PC-9 (cell line): ENCODE measurements at regions not wholly inside any gene's neighbourhood (a gene's known extent, or its start where the extent isn't known, plus 50 kb on each side); places are given as distances from the start of the nearest gene placed in this dataset.

ENCODE experiments used
- CTCF ChIP-seq: fragments of 200-600 bp; sonication (generic); conservative IDR thresholded peaks from 2 replicates; pipeline ENCODE4 v1.6.1; 2017; ENCODE audit warnings: mixed run types, antibody characterized with exemption, mild to moderate bottlenecking, moderate library complexity
- EZH2 ChIP-seq: fragments of 200-600 bp; sonication (generic); IDR thresholded peaks from 2 replicates; pipeline ENCODE4 v1.8.0; 2017; ENCODE audit warnings: antibody characterized with exemption, low read depth

- TF ChIP-seq CTCF = no peak
- no peak for TF ChIP-seq EZH2
Observed at GRCh38 chr22:22977479-22978200, 90.0 kb downstream of the IGLL5 start.
